ENCODE measurements at regions not wholly inside any gene's neighbourhood (a gene's known extent, or its start where the extent isn't known, plus 50 kb on each side); places are given as distances from the start of the nearest gene placed in this dataset.

DNA sequence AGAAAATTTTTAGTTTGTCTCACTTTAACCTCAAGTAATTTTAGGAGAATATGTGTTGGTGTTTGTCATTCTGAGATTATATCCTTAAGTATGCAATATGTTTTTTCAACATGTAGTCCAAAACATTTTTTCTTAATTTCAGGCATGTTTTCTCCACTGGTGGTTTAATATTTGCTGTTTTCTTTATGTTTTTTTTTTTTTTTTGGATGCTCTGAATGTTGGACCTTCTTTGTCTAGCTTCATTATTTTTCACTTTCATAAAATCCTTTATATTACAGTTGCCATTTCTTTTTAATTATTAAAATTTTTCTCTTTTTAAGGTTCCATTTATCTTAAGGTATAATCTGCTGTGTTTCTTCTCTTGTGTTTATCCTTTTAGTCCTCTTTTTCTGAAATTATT is 342.2 kb upstream of the DUSP10 start:
- TF ChIP-seq, protein P1, sequence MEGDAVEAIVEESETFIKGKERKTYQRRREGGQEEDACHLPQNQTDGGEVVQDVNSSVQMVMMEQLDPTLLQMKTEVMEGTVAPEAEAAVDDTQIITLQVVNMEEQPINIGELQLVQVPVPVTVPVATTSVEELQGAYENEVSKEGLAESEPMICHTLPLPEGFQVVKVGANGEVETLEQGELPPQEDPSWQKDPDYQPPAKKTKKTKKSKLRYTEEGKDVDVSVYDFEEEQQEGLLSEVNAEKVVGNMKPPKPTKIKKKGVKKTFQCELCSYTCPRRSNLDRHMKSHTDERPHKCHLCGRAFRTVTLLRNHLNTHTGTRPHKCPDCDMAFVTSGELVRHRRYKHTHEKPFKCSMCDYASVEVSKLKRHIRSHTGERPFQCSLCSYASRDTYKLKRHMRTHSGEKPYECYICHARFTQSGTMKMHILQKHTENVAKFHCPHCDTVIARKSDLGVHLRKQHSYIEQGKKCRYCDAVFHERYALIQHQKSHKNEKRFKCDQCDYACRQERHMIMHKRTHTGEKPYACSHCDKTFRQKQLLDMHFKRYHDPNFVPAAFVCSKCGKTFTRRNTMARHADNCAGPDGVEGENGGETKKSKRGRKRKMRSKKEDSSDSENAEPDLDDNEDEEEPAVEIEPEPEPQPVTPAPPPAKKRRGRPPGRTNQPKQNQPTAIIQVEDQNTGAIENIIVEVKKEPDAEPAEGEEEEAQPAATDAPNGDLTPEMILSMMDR (IDR thresholded peaks at IDR 0.05; ENCODE audit: low read depth, low read length, poor library complexity, severe bottlenecking) = no peak
- TF ChIP-seq EZH2phosphoT487 (IDR thresholded peaks at IDR 0.05; ENCODE audit: borderline replicate concordance, low read length) = no peak
- Histone ChIP-seq H3K79me2 (ENCODE audit: control insufficient read depth, low read length) (no peaks in the 10 kb centered on the region), H3K9me3 (ENCODE audit: control insufficient read depth, insufficient read depth, low read length) (no peaks in the 10 kb centered on the region), H4K20me1 (ENCODE audit: control insufficient read depth, insufficient read depth, low read depth, low read length) (no peaks in the 10 kb centered on the region), H3K36me3 (ENCODE audit: control insufficient read depth, low read length) (no peaks in the 10 kb centered on the region), H3K9me2 (replicated peaks; ENCODE audit: control insufficient read depth, low read length) (no peaks in the 10 kb centered on the region), H3K27ac (ENCODE audit: low read depth, low read length) (no peak overlapping the region), H3K4me3 (ENCODE audit: low read length) (no peak overlapping the region), H3F3A (ENCODE audit: control insufficient read depth, insufficient read depth) (no peaks in the 10 kb centered on the region), H3K4me2 (ENCODE audit: low read length) (no peak overlapping the region), H3K4me1 (ENCODE audit: control insufficient read depth, low read length) (no peaks in the 10 kb centered on the region), H3K27me3 (ENCODE audit: control insufficient read depth, low read length) (no peaks in the 10 kb centered on the region)

DNA sequence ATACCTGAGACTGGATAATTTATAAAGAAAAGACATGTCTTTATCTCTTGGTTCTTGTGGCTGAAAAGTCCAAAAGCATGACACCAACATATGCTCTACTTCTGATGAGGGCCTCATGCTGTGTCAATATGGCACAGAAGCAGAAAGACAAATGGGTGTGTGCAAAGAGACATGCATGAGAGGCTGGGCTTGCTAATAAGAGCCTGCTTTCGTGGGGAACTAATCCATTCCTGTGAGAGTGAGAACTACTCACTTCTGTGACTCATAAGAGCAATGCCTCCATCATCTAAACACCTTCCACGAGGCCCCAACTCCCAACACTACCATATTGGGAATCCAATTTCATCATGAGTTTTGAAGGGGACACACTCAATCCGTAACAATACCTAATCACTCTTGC is 340.0 kb upstream of the DUSP10 start:
- H3K27me3 ChIP-seq (ENCODE audit: control insufficient read depth, low read length) = no peaks in the 10 kb centered on the region
- H4K20me1 ChIP-seq (ENCODE audit: control insufficient read depth, insufficient read depth, low read depth, low read length) = no peaks in the 10 kb centered on the region
- no peaks in the 10 kb centered on the region for H3K9me2 ChIP-seq (replicated peaks; ENCODE audit: control insufficient read depth, low read length)
- no peaks in the 10 kb centered on the region for H3K36me3 ChIP-seq (ENCODE audit: control insufficient read depth, low read length)
- no peak overlapping the region for H3K27ac ChIP-seq (ENCODE audit: low read depth, low read length)
- no peak overlapping the region for H3K4me3 ChIP-seq (ENCODE audit: low read length)
- no peaks in the 10 kb centered on the region for H3F3A ChIP-seq (ENCODE audit: control insufficient read depth, insufficient read depth)
- TF ChIP-seq, protein P1 (IDR thresholded peaks at IDR 0.05; ENCODE audit: low read depth, low read length, poor library complexity, severe bottlenecking) = no peak
- no peak for TF ChIP-seq EZH2phosphoT487 (IDR thresholded peaks at IDR 0.05; ENCODE audit: borderline replicate concordance, low read length)
- no peak overlapping the region for H3K4me2 ChIP-seq (ENCODE audit: low read length)
- H3K79me2 ChIP-seq (ENCODE audit: control insufficient read depth, low read length) = no peaks in the 10 kb centered on the region
- H3K9me3 ChIP-seq (ENCODE audit: control insufficient read depth, insufficient read depth, low read length) = no peaks in the 10 kb centered on the region
- no peaks in the 10 kb centered on the region for H3K4me1 ChIP-seq (ENCODE audit: control insufficient read depth, low read length)

DNA sequence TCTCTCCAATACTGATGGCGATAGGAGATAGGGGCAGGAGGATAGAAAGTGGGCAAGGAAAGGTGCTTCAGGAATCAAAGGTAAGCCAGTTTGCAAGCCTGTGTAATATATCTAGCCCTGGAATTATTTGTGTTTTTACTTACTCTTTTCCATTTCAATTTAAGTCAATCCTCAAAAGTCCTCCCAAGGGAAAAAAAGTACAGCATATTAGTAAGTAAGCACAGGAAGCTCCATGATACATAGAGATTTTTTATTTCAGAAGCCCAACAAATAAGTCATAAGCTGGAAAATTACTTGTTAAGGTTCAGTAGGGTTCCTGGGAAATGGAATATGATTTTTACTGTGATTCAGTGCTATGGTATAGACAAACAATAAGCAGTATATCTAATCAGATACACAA is 337.7 kb upstream of the DUSP10 start:
- no peak for TF ChIP-seq EZH2phosphoT487 (IDR thresholded peaks at IDR 0.05; ENCODE audit: borderline replicate concordance, low read length)
- TF ChIP-seq, protein P1 (IDR thresholded peaks at IDR 0.05; ENCODE audit: low read depth, low read length, poor library complexity, severe bottlenecking) = no peak
- Histone ChIP-seq H3K36me3 (ENCODE audit: control insufficient read depth, low read length) (no peaks in the 10 kb centered on the region), H3K27ac (ENCODE audit: low read depth, low read length) (no peak overlapping the region), H3K9me3 (ENCODE audit: control insufficient read depth, insufficient read depth, low read length) (no peaks in the 10 kb centered on the region), H3K9me2 (replicated peaks; ENCODE audit: control insufficient read depth, low read length) (no peaks in the 10 kb centered on the region), H3K4me1 (ENCODE audit: control insufficient read depth, low read length) (no peaks in the 10 kb centered on the region), H3K27me3 (ENCODE audit: control insufficient read depth, low read length) (no peaks in the 10 kb centered on the region), H3K79me2 (ENCODE audit: control insufficient read depth, low read length) (no peaks in the 10 kb centered on the region), H3K4me2 (ENCODE audit: low read length) (no peak overlapping the region), H3K4me3 (ENCODE audit: low read length) (no peak overlapping the region), H4K20me1 (ENCODE audit: control insufficient read depth, insufficient read depth, low read depth, low read length) (no peaks in the 10 kb centered on the region), H3F3A (ENCODE audit: control insufficient read depth, insufficient read depth) (no peaks in the 10 kb centered on the region)

DNA sequence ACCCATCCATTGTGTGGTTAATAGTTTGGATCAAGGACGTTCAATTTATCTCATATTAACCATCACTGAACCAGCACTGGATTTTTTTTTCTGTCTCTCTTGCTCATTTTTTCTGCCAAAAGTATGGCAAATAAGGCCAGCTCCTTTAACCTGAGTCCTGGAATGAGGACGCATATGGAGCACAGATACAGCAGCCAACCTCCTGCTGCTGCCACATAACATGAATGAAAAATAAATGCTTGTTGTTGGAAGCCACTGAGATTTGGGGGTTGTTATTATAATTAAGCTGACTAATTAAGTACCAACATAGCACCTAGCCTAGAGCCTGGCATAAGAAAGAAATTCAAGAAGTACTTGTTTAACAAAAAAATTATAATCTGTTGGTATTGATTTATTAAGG is 335.3 kb upstream of the DUSP10 start:
- Histone ChIP-seq H3K27ac (ENCODE audit: low read depth, low read length) (no peak overlapping the region), H3K4me3 (ENCODE audit: low read length) (no peak overlapping the region), H3K9me3 (ENCODE audit: control insufficient read depth, insufficient read depth, low read length) (no peaks in the 10 kb centered on the region), H3K4me2 (ENCODE audit: low read length) (no peak overlapping the region), H4K20me1 (ENCODE audit: control insufficient read depth, insufficient read depth, low read depth, low read length) (no peaks in the 10 kb centered on the region), H3K4me1 (ENCODE audit: control insufficient read depth, low read length) (no peaks in the 10 kb centered on the region), H3K36me3 (ENCODE audit: control insufficient read depth, low read length) (no peaks in the 10 kb centered on the region), H3K9me2 (replicated peaks; ENCODE audit: control insufficient read depth, low read length) (no peaks in the 10 kb centered on the region), H3F3A (ENCODE audit: control insufficient read depth, insufficient read depth) (no peaks in the 10 kb centered on the region), H3K27me3 (ENCODE audit: control insufficient read depth, low read length) (no peaks in the 10 kb centered on the region), H3K79me2 (ENCODE audit: control insufficient read depth, low read length) (no peaks in the 10 kb centered on the region)
- no peak for TF ChIP-seq EZH2phosphoT487 (IDR thresholded peaks at IDR 0.05; ENCODE audit: borderline replicate concordance, low read length)
- TF ChIP-seq, protein P1 (IDR thresholded peaks at IDR 0.05; ENCODE audit: low read depth, low read length, poor library complexity, severe bottlenecking) = no peak
